NCI-H1694 (cell line): ENCODE measurements at regions not wholly inside any gene's neighbourhood (a gene's known extent, or its start where the extent isn't known, plus 50 kb on each side); places are given as distances from the start of the nearest gene placed in this dataset.
"Not testable (repeated sequence)": the region's sequence is repeated elsewhere in the genome, so short reads cannot be mapped to it uniquely, and the experiment has no call there.

ENCODE experiments used
- DNase-seq: peaks from one replicate; lab custom pipeline; 2025; lab: John Stamatoyannopoulos, UW

DNA sequence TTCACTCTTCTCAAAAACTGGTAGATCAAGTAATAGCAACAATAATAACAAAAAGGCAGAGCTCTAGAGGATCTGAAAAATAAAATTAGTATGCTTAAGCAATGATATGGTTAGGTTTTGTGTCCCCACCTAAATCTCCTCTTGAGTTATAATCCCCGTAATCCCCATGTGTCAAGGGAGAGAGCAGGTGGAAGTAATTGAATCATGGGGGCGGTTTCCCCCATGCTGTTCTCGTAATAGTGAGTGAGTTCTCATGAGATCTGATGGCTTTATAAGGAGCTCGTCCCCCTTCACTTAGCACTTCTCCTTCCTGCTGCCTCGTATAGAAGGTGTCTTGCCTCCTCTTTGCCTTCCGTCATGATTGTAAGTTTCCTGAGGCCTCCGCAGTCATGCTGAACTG is 60.2 kb upstream of the ABHD2 start:
- no peak for DNase-seq

DNA sequence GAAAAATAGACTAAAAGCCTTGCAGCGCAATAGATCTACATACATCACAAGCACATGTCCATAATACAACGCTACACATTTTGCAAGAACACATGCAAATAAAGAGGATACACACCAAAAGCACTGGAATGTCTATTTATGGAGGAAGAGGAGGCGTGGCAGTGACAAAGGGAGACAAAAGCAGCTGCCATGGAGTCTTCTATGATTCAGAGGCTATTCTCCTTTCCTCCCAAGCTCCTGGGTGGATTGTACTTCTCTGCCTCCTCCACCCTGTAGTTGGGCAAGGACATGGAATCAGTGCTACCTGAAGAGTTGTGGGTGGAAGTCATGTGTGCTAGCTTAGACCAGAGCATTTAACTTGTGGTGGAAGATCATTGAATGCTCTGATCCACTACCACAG is 57.9 kb upstream of the ABHD2 start:
- no peak for DNase-seq

DNA sequence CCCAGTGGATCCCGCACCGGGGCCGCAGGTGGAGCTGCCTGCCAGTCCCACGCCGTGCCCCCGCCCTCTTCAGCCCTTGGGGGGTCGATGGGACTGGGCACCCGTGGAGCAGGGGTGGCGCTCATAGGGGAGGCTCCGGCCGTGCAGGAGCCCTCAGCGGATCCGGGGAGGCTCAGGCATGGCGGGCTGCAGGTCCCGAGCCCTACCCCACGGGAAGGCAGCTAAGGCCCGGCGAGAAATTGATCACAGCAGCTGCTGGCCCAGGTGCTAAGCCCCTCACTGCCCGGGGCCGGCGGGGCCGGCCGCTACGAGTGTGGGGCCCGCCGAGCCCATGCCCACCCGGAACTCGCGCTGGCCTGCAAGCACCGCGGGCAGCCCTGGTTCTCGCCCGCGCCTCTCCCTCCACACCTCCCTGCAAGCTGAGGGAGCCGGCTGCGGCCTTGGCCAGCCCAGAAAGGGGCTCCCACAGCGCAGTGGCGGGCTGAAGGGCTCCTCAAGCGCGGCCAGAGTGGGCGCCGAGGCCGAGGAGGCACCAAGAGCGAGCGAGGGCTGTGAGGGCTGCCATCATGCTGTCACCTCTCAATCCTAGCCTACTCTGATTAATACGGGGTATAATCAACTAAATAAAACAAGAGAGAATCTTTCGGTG is 56.5 kb upstream of the ABHD2 start:
- DNase-seq = not testable (repeated sequence)

DNA sequence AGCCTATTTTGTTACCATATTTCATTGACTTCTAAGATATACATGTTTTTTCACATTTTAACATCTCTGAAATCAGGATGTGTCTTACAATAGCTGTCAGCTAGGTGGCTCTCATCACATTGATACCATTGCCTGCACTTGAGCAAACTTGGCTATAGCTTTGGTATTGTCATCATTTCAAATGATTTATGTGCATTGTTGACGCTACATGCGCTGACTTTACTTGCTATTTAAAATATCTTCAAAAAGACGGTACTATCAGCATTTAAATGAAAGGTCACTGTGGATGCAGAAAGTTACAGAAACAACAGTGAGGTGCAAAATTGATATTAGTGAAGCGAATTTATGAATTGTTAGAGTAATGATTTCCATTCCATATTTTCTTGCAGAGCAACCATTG is 54.0 kb upstream of the ABHD2 start:
- no peak for DNase-seq

DNA sequence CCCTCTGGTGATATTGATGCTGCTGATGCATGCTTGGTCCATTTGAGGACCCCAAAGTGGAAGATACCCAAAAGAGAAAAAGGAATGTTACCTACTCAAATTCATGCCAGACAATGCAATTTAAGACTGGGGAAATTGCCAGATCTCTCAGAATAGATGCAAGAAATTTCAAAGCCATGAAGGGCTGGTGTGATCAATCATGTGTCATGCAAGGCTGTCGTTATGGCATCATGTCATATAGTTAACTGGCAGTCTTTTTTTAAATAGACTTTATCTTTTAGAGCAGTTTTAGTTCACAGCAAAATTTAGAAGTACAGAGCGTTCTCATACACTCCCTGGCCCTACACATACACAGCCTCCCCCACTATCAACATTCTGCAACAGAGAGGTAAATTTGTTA is 53.1 kb upstream of the ABHD2 start:
- no peak for DNase-seq

DNA sequence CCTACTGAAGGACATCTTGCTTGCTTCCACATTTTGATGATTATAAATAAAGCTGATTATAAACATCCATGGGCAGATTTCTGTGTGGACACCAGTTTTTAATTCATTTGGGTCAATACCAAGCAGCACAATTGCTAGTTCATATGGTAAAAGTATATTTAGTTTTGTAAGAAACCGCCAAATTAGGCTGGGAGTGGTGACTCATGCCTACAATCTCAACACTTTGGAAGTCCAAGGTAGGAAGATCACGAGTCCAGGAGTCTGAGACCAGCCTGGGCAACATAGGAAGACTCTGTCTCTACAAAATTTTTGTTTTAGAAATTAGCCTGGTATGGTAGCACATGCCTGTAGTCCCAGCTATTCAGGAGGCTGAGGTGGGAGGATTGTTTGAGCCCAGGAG is 52.6 kb upstream of the ABHD2 start:
- DNase-seq = no peak

DNA sequence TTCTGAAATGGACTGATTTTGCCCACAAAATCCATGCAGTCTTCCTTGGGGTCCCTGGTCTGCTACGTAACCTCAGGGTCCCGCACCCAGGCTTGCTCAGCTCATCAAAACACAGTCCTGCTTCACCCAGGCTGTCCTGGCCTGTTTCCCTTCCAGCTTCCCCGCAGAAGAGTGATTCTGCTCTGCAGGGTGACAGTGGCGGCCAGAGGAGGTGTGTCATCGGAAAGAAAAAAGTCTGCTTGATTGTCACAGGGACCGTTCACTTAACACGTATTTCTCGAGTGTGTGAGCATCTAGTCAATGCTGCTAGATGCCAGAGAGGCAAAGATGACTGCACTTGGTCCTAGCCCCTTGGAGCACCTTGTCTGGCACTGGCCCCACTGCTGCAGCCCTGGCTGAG is 50.1 kb upstream of the ABHD2 start:
- no peak for DNase-seq
